CD4-positive, alpha-beta memory T cell (primary cell): ENCODE measurements at regions not wholly inside any gene's neighbourhood (a gene's known extent, or its start where the extent isn't known, plus 50 kb on each side); places are given as distances from the start of the nearest gene placed in this dataset.

Source experiments
- CTCF ChIA-PET: fragments of 350-600 bp; sonication (Branson Sonifier 250); formaldehyde crosslinking; loops from one replicate; lab custom pipeline; 2021; ENCODE audit warnings: inconsistent platforms; ENCODE audit not compliant: partially characterized antibody; lab: Charles Lee
- POLR2A ChIA-PET: fragments of 350-600 bp; sonication (Branson Sonifier 250); formaldehyde crosslinking; loops from one replicate; lab custom pipeline; 2021; ENCODE audit not compliant: partially characterized antibody; lab: Charles Lee
- DNase-seq, 5 donors: peaks; one replicate each; pipeline versions ENCODE4 v3.0.0 to v3.0.0-alpha.2; 2020 to 2022; ENCODE audit warnings: mixed read lengths in 1 of 5
- H3K27ac ChIP-seq: one replicate; pipeline ENCODE4 v1.7.0; 2013; ENCODE audit warnings: low read depth, low read length
- H3K27me3 ChIP-seq: 2 replicates; pipeline ENCODE4 v1.7.0; 2013; ENCODE audit warnings: mild to moderate bottlenecking, low read length, moderate library complexity; ENCODE audit not compliant: insufficient read depth
- H3K36me3 ChIP-seq: 2 replicates; pipeline ENCODE4 v1.7.0; 2013; ENCODE audit warnings: mild to moderate bottlenecking, low read length, moderate library complexity; ENCODE audit not compliant: insufficient read depth
- H3K4me1 ChIP-seq: 2 replicates; pipeline ENCODE4 v1.7.0; 2013; ENCODE audit warnings: mild to moderate bottlenecking, low read length, moderate library complexity; ENCODE audit not compliant: insufficient read depth
- H3K4me3 ChIP-seq, 2 donors: one replicate each; pipeline ENCODE4 v1.7.0; 2013; ENCODE audit warnings: low read length in 2 of 2, mild to moderate bottlenecking in 1 of 2
- H3K9me3 ChIP-seq, 2 donors: one replicate each; pipeline ENCODE4 v1.7.0; 2013; ENCODE audit warnings: low read length in 2 of 2, control low read depth in 1 of 2; ENCODE audit not compliant: control insufficient read depth in 1 of 2
- H3K27ac Mint-ChIP-seq, 7 donors: one replicate each; pipeline ENCODE4 v1.8.0; 2020 to 2021; ENCODE audit warnings: mixed read lengths in 7 of 7, mild to moderate bottlenecking in 6 of 7, inconsistent platforms in 3 of 7, moderate library complexity in 3 of 7
- H3K27me3 Mint-ChIP-seq, 2 donors: one replicate each; pipeline ENCODE4 v1.8.0; 2020 to 2021; ENCODE audit warnings: mixed read lengths in 2 of 2
- H3K36me3 Mint-ChIP-seq, 2 donors: one replicate each; pipeline ENCODE4 v1.8.0; 2020 to 2021; ENCODE audit warnings: mixed read lengths in 2 of 2, inconsistent platforms in 1 of 2, mild to moderate bottlenecking in 1 of 2
- H3K4me1 Mint-ChIP-seq, 4 donors: one replicate each; pipeline ENCODE4 v1.8.0; 2020 to 2021; ENCODE audit warnings: mixed read lengths in 4 of 4, mild to moderate bottlenecking in 1 of 4
- H3K4me3 Mint-ChIP-seq, 8 donors: one replicate each; pipeline ENCODE4 v1.8.0; 2020 to 2021; ENCODE audit warnings: mixed read lengths in 8 of 8, mild to moderate bottlenecking in 7 of 8, moderate library complexity in 6 of 8, inconsistent platforms in 3 of 8
- H3K9me3 Mint-ChIP-seq, 8 donors: one replicate each; pipeline ENCODE4 v1.8.0; 2020 to 2021; ENCODE audit warnings: mixed read lengths in 8 of 8, mild to moderate bottlenecking in 5 of 8, inconsistent platforms in 3 of 8, moderate library complexity in 1 of 8
- intact Hi-C: fragments of 100-400 bp; cut with micrococcal nuclease; formaldehyde crosslinking; loops from one replicate; pipeline ENCODE4 v1.15.1; 2023

DNA sequence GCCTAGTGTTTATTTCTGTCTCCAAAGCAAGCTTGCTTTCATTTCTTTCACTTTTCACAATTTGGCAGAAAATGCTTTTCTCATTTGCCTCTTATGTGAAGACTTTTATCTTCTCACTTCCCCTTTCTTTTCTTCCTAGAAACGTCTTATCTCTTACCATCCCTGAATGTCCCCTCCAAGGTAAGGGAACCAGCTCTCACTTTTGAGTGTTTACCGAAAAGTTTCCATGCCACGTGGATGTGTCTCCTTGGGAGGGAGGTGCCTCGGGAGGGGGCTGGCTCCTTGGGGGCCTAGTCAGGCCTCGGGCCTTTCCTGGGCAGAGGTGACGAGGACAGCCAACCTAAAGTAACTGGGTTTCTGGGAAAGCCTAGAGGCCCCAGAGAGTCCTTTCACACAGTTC is 127.4 kb downstream of the CD24 start:
- ChIA-PET CTCF (no interaction called here), POLR2A (no interaction called here)
- Mint-ChIP-seq H3K4me1 (no peaks in the 10 kb centered on the region), H3K27ac (no peak overlapping the region), H3K36me3 (no peaks in the 10 kb centered on the region), H3K4me3 (no peak overlapping the region), H3K27me3 (peaks cover 5 to 10% of the 10 kb centered on the region in 2 donors), H3K9me3 (peaks cover 0 to under 1% (median 0%) of the 10 kb centered on the region in 8 donors)
- no peaks in the 10 kb centered on the region for H3K9me3 ChIP-seq
- H3K27me3 ChIP-seq = peaks cover 4% of the 10 kb centered on the region
- DNase-seq = no peak
- intact Hi-C loops = no loop called here
- H3K36me3 ChIP-seq = no peaks in the 10 kb centered on the region
- H3K27ac ChIP-seq = no peak overlapping the region
- H3K4me3 ChIP-seq = no peak overlapping the region
- H3K4me1 ChIP-seq = no peaks in the 10 kb centered on the region

DNA sequence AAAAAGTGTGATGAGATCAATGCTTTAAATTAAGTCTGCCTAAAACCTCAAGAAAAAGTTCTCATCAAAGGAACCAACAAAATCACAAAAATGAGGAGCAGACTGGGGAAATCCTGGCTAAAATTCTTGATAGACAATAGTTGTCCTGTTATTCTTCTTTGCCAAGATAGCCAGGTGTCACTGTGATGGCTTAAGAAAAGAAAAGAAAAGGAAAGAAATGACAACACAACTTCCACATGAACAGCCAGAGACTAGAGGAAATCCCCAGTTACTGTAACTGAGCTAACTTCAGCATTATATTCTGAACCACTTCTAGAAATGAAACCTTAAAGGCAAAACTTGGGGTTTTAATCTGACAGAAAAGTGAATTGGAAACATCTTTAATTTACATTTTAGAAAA is 129.6 kb downstream of the CD24 start:
- H3K27me3 ChIP-seq = peaks cover 4% of the 10 kb centered on the region
- no peaks in the 10 kb centered on the region for H3K36me3 ChIP-seq
- H3K27ac Mint-ChIP-seq = no peak overlapping the region
- H3K27ac ChIP-seq = no peak overlapping the region
- H3K9me3 Mint-ChIP-seq = no peaks in the 10 kb centered on the region
- no peak overlapping the region for H3K4me3 Mint-ChIP-seq
- H3K9me3 ChIP-seq = no peaks in the 10 kb centered on the region
- ChIA-PET CTCF (no interaction called here), POLR2A (no interaction called here)
- H3K4me1 ChIP-seq = no peaks in the 10 kb centered on the region
- DNase-seq = no peak
- no peaks in the 10 kb centered on the region for H3K4me1 Mint-ChIP-seq
- intact Hi-C loops = no loop called here
- no peaks in the 10 kb centered on the region for H3K36me3 Mint-ChIP-seq
- H3K27me3 Mint-ChIP-seq = peaks cover 9 to 11% of the 10 kb centered on the region in 2 donors
- H3K4me3 ChIP-seq = no peak overlapping the region

DNA sequence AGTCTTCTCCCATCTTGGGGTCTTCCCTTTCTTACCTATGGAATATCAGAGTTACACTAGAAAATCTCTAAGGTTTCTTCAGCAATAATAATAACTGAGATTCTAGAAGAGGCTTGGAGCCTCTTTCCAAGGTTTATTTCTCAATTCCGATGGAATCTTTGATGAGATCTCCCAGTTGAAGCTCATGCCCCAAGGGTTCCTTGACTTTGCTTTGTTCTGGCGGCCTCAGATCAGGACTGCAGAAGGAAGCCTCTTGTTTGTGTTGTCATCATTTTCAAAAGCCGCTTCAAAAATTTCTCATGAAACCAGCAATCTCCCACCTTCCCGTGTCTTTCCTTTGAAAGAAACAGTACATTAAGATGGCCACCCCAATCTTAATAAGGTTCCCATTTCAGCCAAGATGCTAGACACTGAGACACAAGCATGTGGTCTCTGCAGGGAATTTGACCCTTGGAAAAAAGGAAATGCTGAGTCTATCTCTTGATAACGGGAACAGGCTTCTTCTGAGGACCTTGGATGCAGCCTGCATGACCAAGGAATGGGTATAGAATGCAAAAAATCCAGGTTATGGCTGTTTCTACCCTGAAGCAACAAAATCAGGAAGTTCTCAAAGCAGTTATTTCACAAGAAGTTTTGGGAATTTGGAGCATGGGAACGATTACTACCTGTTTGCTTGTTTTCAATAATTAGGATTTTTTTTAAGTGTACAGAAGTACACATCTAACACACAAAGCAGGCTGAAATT is 141.6 kb downstream of the CD24 start:
- no peaks in the 10 kb centered on the region for H3K4me1 Mint-ChIP-seq

DNA sequence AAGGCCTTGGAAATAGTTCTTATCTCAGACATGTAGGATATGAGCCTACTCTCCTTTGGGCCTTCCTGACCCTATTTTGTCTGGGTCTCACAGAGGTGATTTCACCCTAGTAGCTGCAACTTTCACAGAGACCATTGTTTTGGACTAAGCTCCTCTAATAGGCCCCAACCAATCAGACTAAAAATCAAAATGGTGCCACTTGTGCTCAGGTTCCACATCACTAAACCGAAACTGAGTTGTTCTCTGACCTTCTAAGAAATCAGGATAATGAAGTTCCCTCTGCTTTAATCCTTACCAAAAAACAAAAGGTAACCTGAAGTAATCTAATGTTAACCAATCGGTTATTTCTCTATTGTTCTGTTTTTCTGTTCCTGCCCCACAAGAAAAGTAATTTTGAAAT is 143.6 kb downstream of the CD24 start:
- ChIA-PET CTCF (no interaction called here), POLR2A (no interaction called here)
- H3K36me3 Mint-ChIP-seq = no peaks in the 10 kb centered on the region
- no peaks in the 10 kb centered on the region for H3K4me1 Mint-ChIP-seq
- H3K27ac Mint-ChIP-seq = no peak overlapping the region
- peaks cover 0 to 5% (median 0%) of the 10 kb centered on the region in 8 donors for H3K9me3 Mint-ChIP-seq
- Histone ChIP-seq H3K27ac (no peak overlapping the region), H3K27me3 (no peaks in the 10 kb centered on the region), H3K4me1 (no peaks in the 10 kb centered on the region), H3K36me3 (no peaks in the 10 kb centered on the region), H3K9me3 (no peaks in the 10 kb centered on the region), H3K4me3 (no peak overlapping the region)
- no peak for DNase-seq
- peaks cover 0 to 4% of the 10 kb centered on the region in 2 donors for H3K27me3 Mint-ChIP-seq
- intact Hi-C loops = no loop called here
- no peak overlapping the region for H3K4me3 Mint-ChIP-seq

More for the DNA sequence above, 141.6 kb downstream of the CD24 start:
- Histone ChIP-seq H3K9me3 (no peaks in the 10 kb centered on the region), H3K4me3 (no peak overlapping the region), H3K4me1 (no peaks in the 10 kb centered on the region), H3K36me3 (no peaks in the 10 kb centered on the region), H3K27me3 (no peaks in the 10 kb centered on the region), H3K27ac (no peak overlapping the region)
- intact Hi-C loops = no loop called here
- ChIA-PET CTCF (no interaction called here), POLR2A (no interaction called here)
- Mint-ChIP-seq H3K9me3 (peaks cover 0 to 5% (median 0%) of the 10 kb centered on the region in 8 donors), H3K27me3 (peaks cover 4 to 5% of the 10 kb centered on the region in 2 donors), H3K27ac (no peak overlapping the region), H3K36me3 (no peaks in the 10 kb centered on the region), H3K4me3 (no peak overlapping the region)
- DNase-seq = no peak

DNA sequence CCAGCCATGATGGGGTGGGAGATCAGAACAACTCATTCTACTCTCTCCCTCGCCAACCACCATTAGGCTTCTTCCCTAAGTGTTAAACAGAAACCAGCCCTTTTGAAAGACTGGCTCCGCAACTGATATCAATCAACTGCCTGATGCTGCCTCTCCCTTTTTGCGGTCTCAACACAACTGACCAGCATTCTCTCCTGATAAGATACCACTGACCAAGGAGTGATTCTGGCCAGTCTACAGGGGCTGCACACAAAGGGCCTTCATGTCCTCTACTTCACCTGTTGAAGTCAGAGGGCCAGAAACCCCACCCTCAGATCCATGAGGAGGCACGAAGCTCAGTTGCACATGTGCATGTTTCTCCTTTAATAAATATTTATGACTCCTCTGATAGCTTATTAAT is 145.1 kb downstream of the CD24 start:
- H3K4me3 ChIP-seq = no peak overlapping the region
- CTCF ChIA-PET = no interaction called here
- no peaks in the 10 kb centered on the region for H3K4me1 ChIP-seq
- POLR2A ChIA-PET = no interaction called here
- H3K36me3 Mint-ChIP-seq = no peaks in the 10 kb centered on the region
- H3K4me1 Mint-ChIP-seq = no peaks in the 10 kb centered on the region
- no peaks in the 10 kb centered on the region for H3K9me3 ChIP-seq
- H3K4me3 Mint-ChIP-seq = no peak overlapping the region
- H3K36me3 ChIP-seq = no peaks in the 10 kb centered on the region
- intact Hi-C loops = no loop called here
- H3K27ac ChIP-seq = no peak overlapping the region
- no peak for DNase-seq
- H3K27me3 Mint-ChIP-seq = peaks cover 2 to 3% of the 10 kb centered on the region in 2 donors
- no peak overlapping the region for H3K27ac Mint-ChIP-seq
- H3K9me3 Mint-ChIP-seq = peaks cover 0 to 5% (median 0%) of the 10 kb centered on the region in 8 donors
- no peaks in the 10 kb centered on the region for H3K27me3 ChIP-seq

DNA sequence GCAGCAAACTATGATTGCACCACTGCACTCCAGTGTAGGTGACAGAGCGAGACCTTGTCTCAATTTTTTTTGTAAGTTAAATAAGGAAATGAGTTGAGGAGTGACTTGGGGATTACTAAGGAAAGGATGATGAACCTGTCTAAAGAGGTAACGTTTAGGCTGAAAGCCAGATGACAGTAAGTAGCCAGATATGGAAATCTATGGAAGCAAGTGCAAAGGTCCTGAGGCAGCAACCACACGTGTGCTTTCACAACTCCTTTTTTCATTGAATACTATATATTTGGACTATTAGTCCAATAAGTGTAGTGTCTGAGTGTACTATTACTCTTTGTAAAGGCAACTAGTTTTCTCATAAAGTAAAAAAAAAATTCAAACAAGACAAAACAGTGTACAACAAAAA is 147.4 kb downstream of the CD24 start:
- Mint-ChIP-seq H3K4me3 (no peak overlapping the region), H3K4me1 (no peaks in the 10 kb centered on the region), H3K27me3 (peaks cover 0 to 3% of the 10 kb centered on the region in 2 donors), H3K27ac (no peak overlapping the region), H3K9me3 (peaks cover 0 to 5% (median 0%) of the 10 kb centered on the region in 8 donors), H3K36me3 (no peaks in the 10 kb centered on the region)
- Histone ChIP-seq H3K36me3 (no peaks in the 10 kb centered on the region), H3K27me3 (no peaks in the 10 kb centered on the region), H3K9me3 (no peaks in the 10 kb centered on the region), H3K4me1 (no peaks in the 10 kb centered on the region), H3K4me3 (no peak overlapping the region), H3K27ac (no peak overlapping the region)
- intact Hi-C loops = no loop called here
- ChIA-PET POLR2A (no interaction called here), CTCF (no interaction called here)
- DNase-seq = no peak

DNA sequence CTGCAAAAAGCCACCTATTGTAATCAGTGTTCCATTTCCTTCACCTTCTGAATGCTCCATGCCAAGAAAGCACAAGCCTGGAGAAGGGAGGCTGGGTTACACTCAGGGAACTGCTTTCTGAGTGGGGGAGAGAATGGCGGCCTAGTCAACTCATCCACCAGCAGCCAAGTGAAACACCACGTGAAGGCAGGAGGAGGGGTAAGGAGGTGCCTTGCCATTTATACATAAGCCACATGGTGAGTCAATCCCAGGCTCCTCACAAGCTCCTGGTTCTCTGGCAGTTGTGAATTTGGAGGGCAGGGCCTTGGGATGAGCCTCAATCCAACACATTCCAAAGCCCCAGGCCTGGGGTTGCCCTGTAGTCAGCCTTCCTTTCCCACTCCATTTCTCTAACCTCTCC is 149.4 kb downstream of the CD24 start:
- CTCF ChIA-PET = no interaction called here
- H3K9me3 Mint-ChIP-seq = peaks cover 0 to 5% (median 0%) of the 10 kb centered on the region in 8 donors
- H3K27ac Mint-ChIP-seq = no peak overlapping the region
- no peaks in the 10 kb centered on the region for H3K4me1 ChIP-seq
- intact Hi-C loops = no loop called here
- H3K4me3 Mint-ChIP-seq = no peak overlapping the region
- no peak overlapping the region for H3K27ac ChIP-seq
- no peaks in the 10 kb centered on the region for H3K27me3 ChIP-seq
- no peaks in the 10 kb centered on the region for H3K36me3 Mint-ChIP-seq
- no peak for DNase-seq
- H3K4me3 ChIP-seq = no peak overlapping the region
- H3K9me3 ChIP-seq = no peaks in the 10 kb centered on the region
- POLR2A ChIA-PET = no interaction called here
- no peaks in the 10 kb centered on the region for H3K36me3 ChIP-seq
- peaks cover 2 to 3% of the 10 kb centered on the region in 2 donors for H3K27me3 Mint-ChIP-seq
- no peaks in the 10 kb centered on the region for H3K4me1 Mint-ChIP-seq
